CD4-positive, alpha-beta T cell treated with Interferon alpha-2 for 1 hour (primary cell): ENCODE measurements at regions not wholly inside any gene's neighbourhood (a gene's known extent, or its start where the extent isn't known, plus 50 kb on each side); places are given as distances from the start of the nearest gene placed in this dataset.

Source experiments
- DNase-seq, 2 donors: peaks; one replicate each; pipeline ENCODE4 v3.0.0-alpha.2; 2020 to 2022

DNA sequence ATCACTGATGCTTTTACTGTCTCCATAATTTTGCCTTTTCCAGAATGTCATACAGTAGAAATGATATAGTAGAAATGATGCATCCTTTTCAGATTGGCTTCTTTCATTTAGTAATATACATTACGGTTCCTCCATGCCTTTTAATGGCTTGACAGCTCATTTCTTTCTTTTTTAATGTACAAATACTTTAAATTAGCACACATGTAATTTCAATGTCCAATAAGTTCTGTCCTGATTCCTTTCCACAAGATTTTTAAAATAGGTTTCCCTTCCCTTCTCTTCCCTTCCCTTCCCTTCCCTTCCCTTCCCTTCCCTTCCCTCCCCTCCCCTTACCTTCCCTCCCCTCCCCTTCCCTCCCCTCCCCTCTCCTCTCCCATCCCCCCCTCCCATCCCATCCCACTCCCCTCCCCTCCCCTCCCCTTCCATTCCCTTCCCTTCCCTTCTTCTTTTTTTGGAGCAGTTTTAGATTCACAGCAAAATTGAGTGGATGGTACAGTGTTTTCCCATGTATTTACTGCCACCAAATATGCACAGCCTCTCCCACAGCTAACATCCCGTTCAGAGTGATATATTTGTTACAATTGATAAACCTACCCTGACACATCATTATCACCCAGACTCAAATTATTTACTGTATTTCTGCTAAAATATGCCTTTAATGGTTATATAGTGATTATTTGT lies 398.8 kb downstream of the RNF144B start:
- DNase-seq: no peak

DNA sequence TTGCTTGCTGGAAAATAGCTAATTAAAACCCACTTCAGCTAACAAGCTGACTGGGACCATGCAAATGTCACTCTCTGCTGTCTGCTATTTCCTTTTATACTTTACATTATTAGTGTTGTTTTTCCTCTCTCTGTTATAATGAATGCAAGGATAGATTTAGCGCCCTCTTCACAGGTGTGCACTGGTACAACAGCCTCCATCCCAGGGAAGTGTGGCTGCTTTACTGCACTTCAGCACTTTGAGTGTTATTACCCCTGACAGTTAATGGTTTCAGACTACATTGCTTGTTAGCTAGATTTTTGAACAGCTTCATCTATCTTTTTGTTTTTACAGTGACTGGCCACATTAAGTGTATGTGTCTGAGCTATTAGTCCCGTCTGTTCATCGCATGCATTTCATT lies 405.7 kb downstream of the RNF144B start:
- DNase-seq: no peak

DNA sequence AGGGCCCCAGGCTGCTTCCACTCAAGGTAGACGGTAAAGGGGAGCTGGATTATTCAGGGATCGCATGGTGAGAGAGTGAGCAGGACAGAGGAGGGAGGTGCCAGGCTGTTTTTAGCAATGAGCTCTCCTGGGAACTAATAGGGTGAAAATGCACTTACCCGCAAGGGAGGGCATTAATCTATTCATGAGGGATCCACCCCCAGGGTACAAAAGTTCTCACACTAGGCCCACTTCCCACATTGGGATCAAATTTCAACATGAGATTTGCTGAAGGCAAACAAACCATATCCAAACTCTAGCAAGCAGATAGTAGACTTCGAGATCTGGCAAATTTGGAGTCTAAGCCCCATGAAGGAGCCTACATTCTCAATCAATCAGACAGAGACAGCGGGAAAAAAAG lies 408.6 kb downstream of the RNF144B start:
- DNase-seq: no peak

DNA sequence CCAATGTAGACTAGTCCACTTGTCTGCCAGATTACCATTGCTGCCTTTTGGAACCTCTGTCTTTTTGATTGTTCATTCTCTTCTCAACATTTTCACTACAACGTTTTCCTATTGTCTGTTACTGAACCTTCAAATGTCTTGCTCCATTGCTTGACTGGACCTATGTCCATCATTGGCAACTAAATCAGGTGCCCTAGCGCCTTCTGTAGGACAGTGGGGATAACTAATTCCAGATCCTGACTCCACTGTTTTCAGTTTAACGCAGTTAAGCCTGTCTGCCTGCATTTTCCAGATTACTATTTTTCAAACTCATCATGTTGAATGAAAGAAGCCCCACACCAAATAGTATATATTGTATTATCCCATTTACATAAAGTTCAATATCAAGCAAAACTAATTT lies 433.6 kb downstream of the RNF144B start:
- no peak for DNase-seq

DNA sequence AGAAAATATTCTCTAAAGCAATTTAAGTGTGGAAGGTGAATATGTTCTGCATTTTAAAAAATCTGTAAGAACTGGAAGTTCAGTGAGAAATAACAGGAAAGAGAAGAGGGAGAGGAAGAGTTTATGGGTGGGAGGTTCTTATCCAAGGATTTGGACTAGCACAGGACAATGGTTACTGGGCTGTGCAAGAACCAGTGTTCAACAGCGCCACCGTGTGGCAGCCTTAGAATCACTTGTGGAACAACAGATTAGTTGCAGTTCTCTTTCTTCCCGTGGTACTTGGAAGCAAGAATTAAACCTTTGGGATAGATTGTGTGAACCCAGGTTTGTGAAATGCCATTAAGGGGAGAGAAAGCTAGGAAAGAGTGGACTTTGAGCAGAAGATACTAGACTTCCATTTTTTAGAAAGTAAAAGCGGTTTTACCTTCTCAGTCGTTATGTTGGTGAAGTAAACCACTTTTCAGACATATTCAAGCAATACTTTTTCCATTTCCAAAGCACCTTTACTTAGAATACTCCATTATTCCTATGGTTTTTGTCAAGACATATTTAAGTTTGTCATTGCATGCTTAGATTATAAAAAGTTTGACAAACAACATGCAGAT lies 436.7 kb downstream of the RNF144B start:
- peak in 1 of 2 donors; percentile 10 for DNase-seq

DNA sequence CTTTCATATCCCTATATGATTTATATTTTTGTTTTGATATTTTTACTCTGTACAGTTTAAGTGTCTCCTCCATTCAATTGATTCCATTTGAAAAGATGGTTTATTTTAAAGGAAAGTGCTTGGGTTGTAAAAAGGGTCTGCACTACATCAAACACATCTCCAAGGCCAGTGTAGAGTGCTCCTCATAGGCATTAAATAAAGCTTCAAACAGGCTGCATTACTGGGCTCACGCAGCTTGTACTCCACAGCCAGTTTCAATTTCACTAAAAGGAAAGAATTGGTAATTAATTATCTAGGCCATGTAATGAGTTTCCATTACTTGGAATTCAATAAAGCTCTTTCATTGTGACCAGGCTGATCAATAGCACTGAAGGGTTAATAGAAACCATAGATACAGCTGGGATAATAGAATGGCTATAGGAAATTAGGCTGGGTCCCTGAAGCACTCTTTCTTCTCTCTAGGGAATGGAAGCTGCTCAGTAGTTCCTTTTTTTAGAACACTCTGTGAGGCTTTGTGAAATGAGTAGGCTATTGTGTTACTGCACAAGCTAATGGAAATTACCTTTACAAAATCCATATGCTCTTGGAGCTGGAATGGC lies 442.2 kb downstream of the RNF144B start:
- no peak for DNase-seq

DNA sequence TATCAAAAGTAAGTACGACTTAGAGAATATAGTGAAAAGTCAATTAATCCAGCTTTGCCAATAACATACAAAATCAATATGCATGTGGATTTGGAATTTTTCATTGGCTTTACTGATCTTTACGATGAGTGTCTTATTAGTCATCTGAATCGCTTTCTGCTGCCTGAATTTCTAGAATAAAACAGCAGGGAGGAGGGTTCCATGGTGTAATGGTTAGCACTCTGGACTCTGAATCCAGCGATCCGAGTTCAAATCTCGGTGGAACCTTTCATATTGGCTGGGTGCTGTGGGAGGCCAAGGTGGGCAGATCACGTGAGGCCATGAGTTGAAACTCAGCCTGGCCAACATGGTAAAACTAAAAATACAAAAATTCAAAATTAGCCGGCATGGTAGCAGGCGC lies 448.8 kb downstream of the RNF144B start:
- no peak for DNase-seq

DNA sequence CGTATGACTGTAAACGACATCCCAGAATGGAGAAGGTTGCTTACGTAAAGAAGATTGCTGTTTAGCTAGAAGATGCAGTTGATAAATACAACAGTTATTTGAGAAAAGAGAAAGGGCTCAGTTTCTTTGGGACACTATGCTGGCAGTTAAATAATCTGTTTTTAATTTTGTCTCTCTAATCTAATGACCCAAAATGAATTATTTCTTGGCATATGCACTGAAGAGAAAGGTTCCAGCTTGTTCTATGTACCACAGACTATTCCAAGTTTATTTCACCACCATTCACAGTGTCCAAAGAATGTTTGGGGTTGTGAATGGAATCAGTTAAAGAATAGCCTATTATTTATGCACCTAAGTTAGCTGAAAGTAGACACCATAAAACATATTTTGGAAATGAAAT lies 449.9 kb downstream of the RNF144B start:
- no peak for DNase-seq

DNA sequence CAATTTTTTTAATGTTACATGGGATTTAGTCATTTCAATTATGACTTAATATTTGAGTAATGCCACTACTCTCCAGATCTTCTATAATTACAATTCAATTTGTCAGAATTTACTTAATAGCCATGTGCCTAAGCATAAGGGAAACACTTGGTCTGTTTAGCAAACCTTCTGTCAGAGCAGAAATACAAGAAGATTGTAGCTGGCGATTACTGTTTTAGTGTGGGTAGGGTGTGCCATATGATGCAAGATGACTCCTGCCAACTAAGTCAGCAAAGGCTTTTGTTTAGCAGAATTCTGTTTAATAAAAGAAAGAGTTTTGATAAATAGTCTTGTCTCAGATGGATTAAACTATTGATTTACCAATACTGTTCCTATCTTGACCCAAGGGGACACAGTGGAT lies 455.4 kb downstream of the RNF144B start:
- no peak for DNase-seq

DNA sequence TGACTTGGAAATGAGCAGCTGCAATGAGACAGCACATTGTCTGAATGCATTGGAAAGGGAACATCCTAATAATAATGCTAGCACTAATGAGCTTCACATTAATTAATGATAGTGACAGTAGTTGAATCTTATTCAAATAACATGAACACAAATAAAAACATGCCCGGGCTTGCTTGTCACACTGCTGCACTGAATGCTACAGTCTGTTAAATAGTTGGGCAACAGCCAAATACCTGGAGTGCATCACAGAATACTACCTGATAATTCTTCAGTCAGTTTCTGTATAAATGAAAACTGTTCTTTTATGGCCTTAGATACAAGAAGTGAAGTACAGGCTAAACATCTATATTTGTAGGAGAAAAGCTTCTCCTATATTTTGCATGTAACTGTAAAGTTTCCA lies 458.7 kb downstream of the RNF144B start:
- no peak for DNase-seq

DNA sequence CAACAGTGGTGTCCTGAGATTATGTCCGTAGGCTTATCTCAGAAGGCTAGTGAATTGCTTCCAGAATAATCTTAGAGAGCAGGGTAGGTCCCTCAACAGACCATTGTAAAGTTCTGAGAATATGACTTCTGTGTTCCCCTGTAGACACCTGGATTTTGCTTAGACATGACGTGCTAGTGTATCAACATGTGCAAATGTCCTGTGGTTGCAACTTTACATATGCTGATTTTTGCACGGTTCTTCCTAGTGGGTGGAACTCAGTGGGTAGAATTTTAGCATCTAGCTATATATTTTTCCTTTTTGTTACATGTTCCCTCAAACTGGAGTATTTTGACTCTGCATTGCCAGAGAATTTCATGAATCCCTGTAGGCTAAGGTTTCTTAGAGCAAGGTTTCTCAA lies 459.2 kb downstream of the RNF144B start:
- no peak for DNase-seq

DNA sequence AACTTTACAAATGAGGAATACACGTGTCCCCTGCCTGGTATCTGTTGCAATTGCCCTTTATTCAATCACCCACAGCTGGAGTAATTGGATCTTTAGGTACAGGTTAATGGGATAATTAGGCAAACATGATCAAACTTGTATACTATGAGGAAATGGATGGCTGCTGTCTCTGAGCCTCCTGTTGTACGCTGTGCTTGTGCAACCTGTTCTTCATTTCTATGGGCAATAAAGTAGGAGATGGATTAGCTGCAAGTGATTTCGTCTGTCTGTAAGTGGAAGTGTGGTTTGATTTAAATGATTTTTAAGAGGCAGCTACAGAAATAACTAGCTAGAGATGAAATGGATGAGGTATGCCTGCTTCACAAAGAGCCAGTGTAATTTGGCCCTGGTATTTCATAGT lies 474.1 kb downstream of the RNF144B start:
- no peak for DNase-seq

DNA sequence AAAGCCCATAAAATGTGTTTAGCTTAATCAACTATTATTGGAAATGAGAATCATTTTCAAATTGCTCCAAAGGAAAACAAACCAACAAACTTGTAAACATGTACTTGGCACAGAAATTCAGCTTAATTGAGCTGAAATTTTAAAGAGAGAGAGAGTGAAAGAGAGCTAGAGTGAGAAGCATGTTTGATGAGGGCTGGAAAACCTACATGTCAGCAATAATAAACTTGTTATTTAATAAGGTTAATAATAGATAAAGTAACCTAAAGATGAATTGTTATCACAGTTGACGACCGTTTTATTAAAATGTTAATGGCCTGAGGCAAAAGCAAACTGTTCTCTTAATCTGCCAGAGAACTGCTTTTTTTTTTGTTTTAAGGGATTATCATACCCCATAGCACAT lies 496.1 kb downstream of the RNF144B start:
- no peak for DNase-seq

DNA sequence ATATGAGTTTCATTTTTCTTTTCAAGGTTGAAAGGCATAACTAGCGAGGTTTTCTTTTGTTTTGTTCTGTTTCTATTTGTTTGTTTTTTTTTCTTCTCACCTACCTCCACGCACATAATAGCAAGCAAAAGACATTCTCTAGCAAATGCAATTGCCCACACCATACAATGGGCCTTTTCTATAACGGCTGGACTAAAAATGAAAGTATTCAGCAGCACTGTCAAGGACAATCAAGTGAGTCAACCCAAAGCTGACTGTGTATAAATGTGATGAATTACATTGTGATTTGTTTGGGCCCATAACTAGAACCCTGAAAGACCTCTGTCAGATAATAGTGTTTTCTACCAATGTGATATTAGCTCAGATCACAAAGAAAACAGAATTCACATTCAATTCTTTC lies 496.7 kb downstream of the RNF144B start:
- no peak for DNase-seq

DNA sequence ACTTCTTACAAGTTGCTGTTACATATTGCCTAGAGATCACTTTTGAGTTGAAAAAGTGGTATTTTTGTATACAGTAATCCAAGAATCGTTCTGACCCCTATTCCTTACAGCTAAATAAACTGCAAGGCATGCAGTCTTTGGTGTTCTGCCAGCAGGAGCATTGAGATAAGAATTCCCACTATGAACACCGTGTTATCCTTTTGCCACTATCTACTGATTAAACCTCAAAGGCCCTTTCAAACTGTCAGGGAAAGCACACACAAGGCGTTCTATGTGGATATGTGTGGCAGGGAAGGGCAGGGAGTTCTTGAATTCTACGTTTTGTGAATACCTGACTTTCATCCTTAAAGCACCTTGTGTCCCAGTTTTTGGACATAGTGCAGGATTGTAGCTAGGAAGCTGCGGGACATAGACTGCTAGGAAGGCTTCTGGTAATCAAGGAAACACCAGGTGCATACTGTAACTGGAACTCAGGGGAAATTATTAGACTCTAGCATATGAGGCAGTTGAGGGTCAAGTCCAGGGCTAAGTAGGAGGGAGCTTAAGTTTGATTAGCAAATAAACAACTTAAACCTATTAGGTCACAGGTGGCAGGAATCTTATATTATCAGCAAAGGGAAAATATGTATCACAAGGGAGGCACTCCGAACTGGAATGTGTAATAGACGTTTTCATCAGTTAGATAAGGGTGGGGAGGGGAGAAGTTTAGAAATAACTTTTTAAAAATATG lies 506.6 kb downstream of the RNF144B start:
- DNase-seq: no peak

DNA sequence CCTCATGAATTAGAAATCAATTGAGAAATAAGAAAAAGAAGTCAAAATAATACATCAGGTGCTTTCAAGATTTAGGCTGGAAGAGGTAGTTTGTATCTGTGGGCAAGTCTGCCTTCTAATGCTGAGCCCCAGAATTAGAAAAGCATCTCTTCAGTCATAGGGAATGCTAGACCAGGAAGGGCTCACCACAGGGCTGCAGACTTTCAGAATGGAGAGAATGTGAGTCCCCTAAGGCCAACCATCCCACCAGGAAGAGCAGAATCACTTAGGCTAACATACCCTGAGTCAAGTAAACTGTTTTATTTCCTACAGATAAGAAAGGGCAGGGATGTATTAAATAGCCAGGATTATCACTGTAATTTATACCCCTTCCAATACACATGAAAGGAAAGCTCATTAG lies 510.2 kb downstream of the RNF144B start:
- no peak for DNase-seq

DNA sequence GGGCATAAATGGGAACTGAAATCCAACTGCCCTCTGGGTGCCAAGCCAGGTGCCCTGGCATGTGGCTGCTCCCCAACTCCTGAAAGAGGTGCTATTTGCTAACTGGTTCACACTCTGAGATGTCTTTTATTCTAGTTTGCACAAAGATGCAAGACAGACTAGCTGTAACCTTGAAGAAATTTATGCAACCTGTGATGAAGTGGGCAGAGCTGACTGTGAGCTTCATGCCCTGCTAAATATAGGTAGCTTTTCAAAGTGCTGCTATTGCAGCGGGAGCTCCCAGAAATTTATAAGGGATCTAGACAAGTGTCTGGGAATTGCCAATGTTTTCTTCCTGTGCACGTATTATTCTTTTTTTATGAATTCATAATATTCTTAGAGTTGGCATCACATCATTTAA lies 517.5 kb downstream of the RNF144B start:
- DNase-seq: no peak

DNA sequence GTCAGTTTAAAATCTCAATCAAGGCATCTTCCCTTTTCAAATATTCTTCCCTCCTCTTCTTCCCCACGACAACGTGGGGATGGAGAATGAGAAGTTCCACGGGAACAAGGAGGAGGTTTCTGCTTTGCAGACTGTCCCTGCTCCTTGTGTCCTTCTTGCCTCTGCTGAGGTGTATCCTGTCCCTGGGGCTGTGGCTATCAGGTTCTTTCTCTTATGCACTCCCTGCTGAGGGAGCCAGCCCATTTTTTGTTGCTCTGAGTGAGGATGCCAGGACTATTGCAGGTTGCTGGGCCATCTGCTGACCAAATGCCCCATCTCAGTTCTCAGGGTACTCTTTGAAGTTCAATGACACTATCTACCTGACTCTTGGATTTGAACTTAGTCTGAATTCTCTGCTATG lies 533.6 kb downstream of the RNF144B start:
- no peak for DNase-seq

DNA sequence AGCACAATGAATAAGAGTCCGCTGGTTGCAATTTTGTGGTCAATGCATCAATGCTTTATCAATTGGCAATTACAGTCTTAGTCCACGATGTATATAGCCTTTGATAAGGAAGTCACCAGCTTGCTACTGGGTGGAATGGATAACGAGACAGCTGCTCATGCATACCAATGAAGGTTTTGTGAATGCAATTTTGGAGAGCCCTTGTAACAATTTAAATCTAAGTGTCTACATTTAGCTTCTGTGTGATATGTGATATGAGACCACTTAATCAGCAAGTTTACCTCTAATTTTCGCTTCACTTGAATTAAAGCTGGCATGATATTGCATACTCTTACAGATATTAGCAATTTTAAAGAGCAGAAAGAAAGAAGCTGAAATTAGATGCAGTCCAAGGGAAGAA lies 543.9 kb downstream of the RNF144B start:
- no peak for DNase-seq

DNA sequence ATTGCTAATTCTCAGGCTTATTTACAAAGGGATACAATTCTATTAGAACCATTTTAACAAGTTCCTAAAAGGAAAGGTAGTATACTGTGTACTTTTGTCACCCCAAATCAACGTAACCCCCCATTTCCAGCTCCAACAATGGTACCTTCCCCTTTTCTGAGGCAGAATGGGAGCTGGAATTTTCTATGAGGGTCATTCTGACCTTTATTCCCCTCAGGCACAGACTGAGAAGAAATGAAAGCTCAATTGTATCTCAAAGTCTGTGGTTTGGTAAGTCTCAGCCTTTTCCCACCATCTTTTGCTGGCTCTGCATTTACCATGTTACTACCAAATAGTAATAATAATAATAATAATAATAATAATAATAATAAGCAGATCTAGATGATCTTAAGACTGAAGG lies 571.0 kb downstream of the RNF144B start:
- no peak for DNase-seq

DNA sequence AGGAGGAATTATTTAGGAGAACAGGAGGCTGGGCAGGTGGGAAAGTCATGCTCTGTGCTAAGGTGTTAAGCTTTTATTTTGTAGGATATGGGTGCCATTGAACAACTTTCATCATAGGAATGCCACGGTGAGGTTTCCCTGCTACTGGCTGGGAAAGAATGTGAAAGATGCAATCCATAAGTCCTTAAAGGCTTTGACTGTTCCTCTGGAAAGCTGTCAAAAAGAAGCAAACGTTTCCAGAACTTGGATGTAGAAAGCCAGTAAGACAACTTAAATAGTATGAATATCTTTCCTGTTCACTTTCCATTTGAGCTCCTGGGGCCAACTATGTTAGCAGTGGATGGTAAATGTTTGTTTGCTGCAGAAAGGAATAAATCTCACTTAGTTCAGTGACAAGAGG lies 574.4 kb downstream of the RNF144B start:
- no peak for DNase-seq

DNA sequence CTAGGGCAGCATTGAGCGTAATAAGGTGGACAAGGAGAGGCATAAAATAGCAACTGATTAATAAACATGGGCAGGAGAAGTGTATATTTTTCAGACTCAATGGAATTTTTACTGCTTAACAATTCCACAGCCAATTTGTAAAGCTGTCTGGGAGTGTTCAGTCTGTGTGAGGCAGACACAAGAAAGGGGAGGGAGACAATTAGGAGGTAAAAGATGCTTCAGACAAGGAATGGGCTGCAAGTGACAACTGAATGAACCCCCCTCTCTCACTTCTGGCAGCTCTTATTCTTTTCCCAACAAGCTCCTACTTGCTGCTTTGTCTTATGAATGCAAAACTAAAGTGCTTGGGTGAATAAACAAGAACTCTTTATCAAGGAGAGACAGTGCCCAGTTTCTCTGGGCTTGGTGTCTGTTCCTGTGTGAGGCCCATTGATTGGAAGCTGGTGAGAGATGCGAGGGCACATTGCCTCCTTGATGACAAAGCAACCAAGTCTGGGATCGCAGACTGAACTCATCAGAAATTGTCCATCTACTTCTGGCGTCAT lies 575.3 kb downstream of the RNF144B start:
- no peak for DNase-seq

DNA sequence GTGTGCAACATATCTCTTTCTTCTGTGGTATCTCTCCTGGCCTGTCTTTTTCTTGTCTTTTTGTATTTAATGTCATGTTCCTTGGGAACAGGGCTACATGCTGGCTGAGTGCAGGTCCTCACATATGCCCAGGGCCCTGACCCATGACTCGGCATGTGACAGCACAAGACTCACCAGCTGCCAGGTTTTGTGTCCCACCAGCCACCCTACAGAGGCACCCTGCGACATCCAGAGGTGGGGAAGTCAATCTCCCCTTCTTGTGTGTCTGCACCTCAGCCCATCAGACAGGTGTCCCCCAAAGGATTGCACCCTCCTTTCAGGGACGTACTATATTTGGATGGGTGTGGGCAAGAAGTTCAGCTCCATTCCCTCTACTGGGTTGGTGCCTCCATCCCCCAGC lies 576.3 kb downstream of the RNF144B start:
- DNase-seq: no peak

DNA sequence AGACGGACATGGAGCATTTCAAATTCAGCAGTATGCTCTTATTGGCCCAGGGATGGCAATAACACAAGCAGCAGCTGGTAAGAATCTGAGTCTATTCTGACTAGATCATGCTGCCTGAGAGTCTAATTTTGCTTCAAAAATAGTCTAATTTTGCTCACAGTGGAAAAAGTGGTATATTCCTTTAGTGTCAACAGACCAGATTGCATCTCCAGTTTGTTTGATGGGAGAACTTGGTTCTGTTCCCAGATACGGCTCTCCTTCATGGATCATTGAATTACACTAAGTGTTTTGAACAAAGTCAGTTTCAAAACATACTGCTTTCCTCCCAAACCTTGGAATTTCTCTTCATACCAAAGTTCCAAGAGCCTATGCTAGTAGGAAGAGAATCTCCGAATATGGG lies 586.1 kb downstream of the RNF144B start:
- no peak for DNase-seq
